Brain pericyte (primary cell): ENCODE measurements at regions not wholly inside any gene's neighbourhood (a gene's known extent, or its start where the extent isn't known, plus 50 kb on each side); places are given as distances from the start of the nearest gene placed in this dataset.

Source experiments
- DNase-seq: peaks from one replicate; pipeline ENCODE4 v3.0.0-alpha.2; 2012; ENCODE audit warnings: low read depth, low spot score

- DNase-seq: no peak
Observed at GRCh38 chr4:20352163-20352431, 100.4 kb downstream of the SLIT2 start.

- no peak for DNase-seq
Observed at GRCh38 chr4:20353646-20354045, 101.9 kb downstream of the SLIT2 start.

GRCh38 chr4:20354120-20354519 lies 102.4 kb downstream of the SLIT2 start:
- no peak for DNase-seq

GRCh38 chr4:20356565-20356964 lies 104.9 kb downstream of the SLIT2 start:
- no peak for DNase-seq

GRCh38 chr4:20358110-20358509 lies 106.4 kb downstream of the SLIT2 start:
- no peak for DNase-seq

- no peak for DNase-seq
Observed at GRCh38 chr4:20359692-20360091, 108.0 kb downstream of the SLIT2 start.

GRCh38 chr4:20362148-20362547 lies 110.4 kb downstream of the SLIT2 start:
- DNase-seq: no peak

GRCh38 chr4:20364969-20365368 lies 113.3 kb downstream of the SLIT2 start:
- DNase-seq: no peak

- DNase-seq: no peak
Observed at GRCh38 chr4:20367446-20367845, 115.7 kb downstream of the SLIT2 start.

GRCh38 chr4:20368926-20369325 lies 117.2 kb downstream of the SLIT2 start:
- DNase-seq: no peak

GRCh38 chr4:20370274-20370673 lies 118.6 kb downstream of the SLIT2 start:
- no peak for DNase-seq

- DNase-seq: no peak
Observed at GRCh38 chr4:20376070-20376469, 124.4 kb downstream of the SLIT2 start.

- no peak for DNase-seq
Observed at GRCh38 chr4:20378181-20378580, 126.5 kb downstream of the SLIT2 start.

- no peak for DNase-seq
Observed at GRCh38 chr4:20381005-20381404, 129.3 kb downstream of the SLIT2 start.

GRCh38 chr4:20383283-20383682 lies 131.6 kb downstream of the SLIT2 start:
- DNase-seq: no peak

- DNase-seq: no peak
Observed at GRCh38 chr4:20383969-20384368, 132.3 kb downstream of the SLIT2 start.

GRCh38 chr4:20384456-20384855 lies 132.8 kb downstream of the SLIT2 start:
- DNase-seq: no peak

GRCh38 chr4:20386001-20386740 lies 134.5 kb downstream of the SLIT2 start:
- DNase-seq: no peak

GRCh38 chr4:20386906-20387305 lies 135.2 kb downstream of the SLIT2 start:
- no peak for DNase-seq

GRCh38 chr4:20391198-20391597 lies 139.5 kb downstream of the SLIT2 start:
- DNase-seq: no peak

GRCh38 chr4:20391912-20392311 lies 140.2 kb downstream of the SLIT2 start:
- DNase-seq: no peak

- DNase-seq: no peak
Observed at GRCh38 chr4:20393486-20394100, 141.9 kb downstream of the SLIT2 start.

GRCh38 chr4:20394512-20394911 lies 142.8 kb downstream of the SLIT2 start:
- DNase-seq: no peak
